ENCODE measurements at regions not wholly inside any gene's neighbourhood (a gene's known extent, or its start where the extent isn't known, plus 50 kb on each side); places are given as distances from the start of the nearest gene placed in this dataset.

DNA sequence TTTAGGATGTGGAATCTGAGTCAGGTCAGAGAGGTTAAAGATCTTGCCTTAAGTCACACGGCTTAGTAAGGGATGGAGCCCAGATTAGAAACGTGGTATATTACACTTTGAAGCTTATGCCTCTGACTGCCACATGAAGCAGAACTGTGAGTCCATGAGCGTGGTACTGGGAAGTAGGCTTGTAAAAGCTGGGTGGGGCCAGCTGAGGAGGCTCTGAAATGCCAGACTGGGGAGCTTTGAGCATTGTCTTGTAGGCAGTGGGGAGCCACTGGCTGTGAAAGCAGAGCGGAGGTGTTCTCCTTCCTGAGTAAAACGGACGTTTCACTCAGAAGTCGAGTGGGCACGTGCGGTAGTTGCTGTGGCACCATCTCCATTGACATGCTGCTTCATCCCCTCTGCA, 72.6 kb upstream of the USP24 start:
- TF ChIP-seq, protein P1, sequence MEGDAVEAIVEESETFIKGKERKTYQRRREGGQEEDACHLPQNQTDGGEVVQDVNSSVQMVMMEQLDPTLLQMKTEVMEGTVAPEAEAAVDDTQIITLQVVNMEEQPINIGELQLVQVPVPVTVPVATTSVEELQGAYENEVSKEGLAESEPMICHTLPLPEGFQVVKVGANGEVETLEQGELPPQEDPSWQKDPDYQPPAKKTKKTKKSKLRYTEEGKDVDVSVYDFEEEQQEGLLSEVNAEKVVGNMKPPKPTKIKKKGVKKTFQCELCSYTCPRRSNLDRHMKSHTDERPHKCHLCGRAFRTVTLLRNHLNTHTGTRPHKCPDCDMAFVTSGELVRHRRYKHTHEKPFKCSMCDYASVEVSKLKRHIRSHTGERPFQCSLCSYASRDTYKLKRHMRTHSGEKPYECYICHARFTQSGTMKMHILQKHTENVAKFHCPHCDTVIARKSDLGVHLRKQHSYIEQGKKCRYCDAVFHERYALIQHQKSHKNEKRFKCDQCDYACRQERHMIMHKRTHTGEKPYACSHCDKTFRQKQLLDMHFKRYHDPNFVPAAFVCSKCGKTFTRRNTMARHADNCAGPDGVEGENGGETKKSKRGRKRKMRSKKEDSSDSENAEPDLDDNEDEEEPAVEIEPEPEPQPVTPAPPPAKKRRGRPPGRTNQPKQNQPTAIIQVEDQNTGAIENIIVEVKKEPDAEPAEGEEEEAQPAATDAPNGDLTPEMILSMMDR (IDR thresholded peaks at IDR 0.05), result no peak
- TF ChIP-seq ZNF138 (CRISPR knock-in tag; conservative IDR thresholded peaks at IDR 0.05) (no peak), ELF4 (CRISPR knock-in tag; IDR thresholded peaks at IDR 0.05; ENCODE audit: low read depth) (no peak), CREM (CRISPR knock-in tag; IDR thresholded peaks at IDR 0.05) (no peak)
- TF ChIP-seq, protein P2, sequence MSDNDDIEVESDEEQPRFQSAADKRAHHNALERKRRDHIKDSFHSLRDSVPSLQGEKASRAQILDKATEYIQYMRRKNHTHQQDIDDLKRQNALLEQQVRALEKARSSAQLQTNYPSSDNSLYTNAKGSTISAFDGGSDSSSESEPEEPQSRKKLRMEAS (CRISPR knock-in tag; IDR thresholded peaks at IDR 0.05), result no peak
- TF ChIP-seq, protein P3, sequence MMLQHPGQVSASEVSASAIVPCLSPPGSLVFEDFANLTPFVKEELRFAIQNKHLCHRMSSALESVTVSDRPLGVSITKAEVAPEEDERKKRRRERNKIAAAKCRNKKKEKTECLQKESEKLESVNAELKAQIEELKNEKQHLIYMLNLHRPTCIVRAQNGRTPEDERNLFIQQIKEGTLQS (CRISPR knock-in tag; conservative IDR thresholded peaks at IDR 0.05), result no peak
- TF ChIP-seq, protein P4, sequence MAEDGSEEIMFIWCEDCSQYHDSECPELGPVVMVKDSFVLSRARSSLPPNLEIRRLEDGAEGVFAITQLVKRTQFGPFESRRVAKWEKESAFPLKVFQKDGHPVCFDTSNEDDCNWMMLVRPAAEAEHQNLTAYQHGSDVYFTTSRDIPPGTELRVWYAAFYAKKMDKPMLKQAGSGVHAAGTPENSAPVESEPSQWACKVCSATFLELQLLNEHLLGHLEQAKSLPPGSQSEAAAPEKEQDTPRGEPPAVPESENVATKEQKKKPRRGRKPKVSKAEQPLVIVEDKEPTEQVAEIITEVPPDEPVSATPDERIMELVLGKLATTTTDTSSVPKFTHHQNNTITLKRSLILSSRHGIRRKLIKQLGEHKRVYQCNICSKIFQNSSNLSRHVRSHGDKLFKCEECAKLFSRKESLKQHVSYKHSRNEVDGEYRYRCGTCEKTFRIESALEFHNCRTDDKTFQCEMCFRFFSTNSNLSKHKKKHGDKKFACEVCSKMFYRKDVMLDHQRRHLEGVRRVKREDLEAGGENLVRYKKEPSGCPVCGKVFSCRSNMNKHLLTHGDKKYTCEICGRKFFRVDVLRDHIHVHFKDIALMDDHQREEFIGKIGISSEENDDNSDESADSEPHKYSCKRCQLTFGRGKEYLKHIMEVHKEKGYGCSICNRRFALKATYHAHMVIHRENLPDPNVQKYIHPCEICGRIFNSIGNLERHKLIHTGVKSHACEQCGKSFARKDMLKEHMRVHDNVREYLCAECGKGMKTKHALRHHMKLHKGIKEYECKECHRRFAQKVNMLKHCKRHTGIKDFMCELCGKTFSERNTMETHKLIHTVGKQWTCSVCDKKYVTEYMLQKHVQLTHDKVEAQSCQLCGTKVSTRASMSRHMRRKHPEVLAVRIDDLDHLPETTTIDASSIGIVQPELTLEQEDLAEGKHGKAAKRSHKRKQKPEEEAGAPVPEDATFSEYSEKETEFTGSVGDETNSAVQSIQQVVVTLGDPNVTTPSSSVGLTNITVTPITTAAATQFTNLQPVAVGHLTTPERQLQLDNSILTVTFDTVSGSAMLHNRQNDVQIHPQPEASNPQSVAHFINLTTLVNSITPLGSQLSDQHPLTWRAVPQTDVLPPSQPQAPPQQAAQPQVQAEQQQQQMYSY (CRISPR knock-in tag; IDR thresholded peaks at IDR 0.05), result no peak
